GM18508 (cell line): ENCODE measurements at regions not wholly inside any gene's neighbourhood (a gene's known extent, or its start where the extent isn't known, plus 50 kb on each side); places are given as distances from the start of the nearest gene placed in this dataset.

ENCODE experiments used
- ATAC-seq: cut with Tn5 transposase; IDR thresholded peaks from one replicate; pipeline ENCODE4 v1.9.1; 2021; ENCODE audit warnings: moderate number of reproducible peaks; ENCODE audit not compliant: insufficient read depth, unreplicated experiment

DNA sequence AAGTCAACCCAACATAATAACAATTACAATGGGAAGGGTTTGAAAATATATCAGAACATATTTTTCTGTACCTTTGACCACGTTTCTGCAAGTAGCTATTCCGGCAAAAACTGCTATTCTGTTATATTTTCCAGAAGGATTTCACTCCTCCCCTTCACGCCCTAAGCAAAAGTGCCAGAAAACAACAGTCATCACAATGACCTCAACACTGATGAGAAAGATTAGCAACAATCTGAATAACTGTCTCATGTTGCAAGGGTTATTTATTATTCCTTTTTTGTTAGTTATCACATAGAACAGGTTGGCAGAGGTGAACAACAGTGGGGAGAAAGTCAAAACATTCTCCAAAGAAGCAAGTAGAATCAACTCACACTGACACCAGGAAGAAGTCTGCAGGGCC is 269.4 kb upstream of the ARRDC4 start:
- ATAC-seq = no peak

GRCh38 chr15:97691799-97692198 is 268.7 kb upstream of the ARRDC4 start:
- no peak for ATAC-seq

GRCh38 chr15:97692301-97693015 is 268.0 kb upstream of the ARRDC4 start:
- no peak for ATAC-seq

DNA sequence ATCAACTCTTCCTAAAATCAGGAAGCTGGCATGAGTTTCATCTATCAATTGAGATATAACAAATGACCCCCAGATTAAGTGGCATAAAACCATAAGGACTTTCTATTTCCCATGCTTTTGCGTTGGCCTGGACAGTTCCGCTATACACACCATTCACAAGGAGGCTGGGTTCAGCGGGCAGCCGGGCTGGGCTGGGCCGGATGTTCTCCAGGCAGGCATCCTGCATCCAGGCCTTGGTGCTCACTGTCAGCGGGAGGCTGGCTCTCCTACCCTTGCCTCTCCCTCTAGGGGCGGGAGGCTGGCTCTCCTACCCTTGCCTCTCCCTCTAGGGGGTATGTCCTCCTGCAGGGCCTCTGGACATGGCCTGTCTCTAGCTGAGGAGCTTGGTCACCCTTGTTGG is 266.0 kb upstream of the ARRDC4 start:
- ATAC-seq = no peak

DNA sequence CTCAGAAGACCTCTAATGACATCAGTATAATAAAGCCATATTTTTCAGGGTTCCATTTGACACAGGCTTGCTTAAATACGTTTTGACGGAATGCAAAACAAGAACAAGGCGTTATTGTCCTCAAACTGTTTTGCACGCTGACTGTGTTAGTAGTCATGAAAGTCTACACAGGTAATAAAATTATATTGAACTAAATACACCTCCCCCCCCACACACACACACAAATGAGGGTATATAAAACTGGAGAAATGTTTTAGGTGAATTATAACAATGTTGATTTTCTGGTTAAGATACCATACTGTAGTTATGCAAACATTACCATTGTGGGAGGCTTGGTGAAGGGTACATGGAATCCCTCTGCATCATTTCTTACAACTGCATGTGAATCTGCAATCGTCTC is 257.1 kb upstream of the ARRDC4 start:
- ATAC-seq = no peak

GRCh38 chr15:97706059-97706458 is 254.4 kb upstream of the ARRDC4 start:
- no peak for ATAC-seq

- ATAC-seq = no peak
Measured at GRCh38 chr15:97708252-97708651, 252.3 kb upstream of the ARRDC4 start.

- ATAC-seq = no peak
Measured at GRCh38 chr15:97712530-97712929, 248.0 kb upstream of the ARRDC4 start.

GRCh38 chr15:97717806-97718205 is 242.7 kb upstream of the ARRDC4 start:
- ATAC-seq = no peak

GRCh38 chr15:97718509-97718908 is 242.0 kb upstream of the ARRDC4 start:
- ATAC-seq = no peak

- ATAC-seq = no peak
Measured at GRCh38 chr15:97728791-97729190, 231.7 kb upstream of the ARRDC4 start.

GRCh38 chr15:97729270-97729669 is 231.2 kb upstream of the ARRDC4 start:
- no peak for ATAC-seq

DNA sequence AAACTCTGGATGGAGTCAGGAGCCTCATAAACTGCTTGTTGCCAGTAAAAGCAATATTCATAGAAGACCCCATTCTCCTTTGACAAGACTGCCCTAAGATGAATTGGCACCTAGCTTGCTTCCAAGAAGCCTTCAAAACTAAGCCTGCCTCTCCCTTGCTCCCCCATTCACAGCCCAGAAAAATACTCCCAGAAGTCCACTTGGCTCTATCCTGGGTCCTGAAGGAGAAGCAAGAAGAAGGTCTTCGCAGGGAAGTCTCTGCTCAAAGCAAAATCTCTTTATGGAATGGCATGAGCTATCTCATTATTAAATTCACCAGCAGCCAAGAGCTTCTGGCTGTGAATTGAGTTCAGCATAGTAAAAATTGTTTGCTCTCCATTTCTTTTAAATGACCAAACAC is 230.2 kb upstream of the ARRDC4 start:
- ATAC-seq = no peak

DNA sequence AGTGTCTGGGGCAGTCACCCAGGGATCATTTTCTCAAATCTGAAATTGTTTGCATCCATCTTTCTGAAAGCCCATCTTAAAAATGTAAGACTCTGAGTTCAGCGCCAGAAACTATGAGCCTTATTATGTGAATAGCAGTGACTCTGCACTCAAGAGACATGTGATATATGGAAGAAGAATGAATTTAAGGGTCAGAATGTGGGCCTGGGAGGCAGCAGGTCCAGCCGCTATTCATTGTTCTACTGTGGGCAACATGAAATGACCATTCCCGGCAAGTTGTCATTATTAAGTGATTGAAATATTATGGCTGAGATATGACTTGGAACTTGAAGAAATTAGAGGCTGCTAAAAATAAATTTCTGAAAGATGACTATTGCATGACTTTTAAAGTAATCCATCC is 228.6 kb upstream of the ARRDC4 start:
- ATAC-seq = no peak

GRCh38 chr15:97733373-97733772 is 227.1 kb upstream of the ARRDC4 start:
- ATAC-seq = no peak

DNA sequence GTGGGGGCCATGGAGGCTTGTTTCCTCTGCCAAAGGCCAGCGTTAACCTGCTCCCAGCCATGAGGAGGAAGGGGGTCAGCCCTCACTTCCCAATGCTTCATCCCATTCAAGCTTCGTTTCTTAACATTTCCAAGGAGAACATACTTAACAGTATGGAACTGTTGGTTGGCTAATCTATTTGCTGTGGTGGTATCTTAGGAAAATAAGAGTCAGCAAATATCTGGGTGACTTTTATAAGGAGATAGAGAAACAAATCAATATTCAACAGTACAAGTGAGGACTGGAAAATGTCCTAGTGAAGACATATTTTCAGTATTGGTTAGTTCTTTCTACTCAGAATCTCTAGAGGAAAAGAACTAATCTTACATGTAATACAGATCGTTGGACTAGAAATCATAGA is 223.8 kb upstream of the ARRDC4 start:
- ATAC-seq = no peak

DNA sequence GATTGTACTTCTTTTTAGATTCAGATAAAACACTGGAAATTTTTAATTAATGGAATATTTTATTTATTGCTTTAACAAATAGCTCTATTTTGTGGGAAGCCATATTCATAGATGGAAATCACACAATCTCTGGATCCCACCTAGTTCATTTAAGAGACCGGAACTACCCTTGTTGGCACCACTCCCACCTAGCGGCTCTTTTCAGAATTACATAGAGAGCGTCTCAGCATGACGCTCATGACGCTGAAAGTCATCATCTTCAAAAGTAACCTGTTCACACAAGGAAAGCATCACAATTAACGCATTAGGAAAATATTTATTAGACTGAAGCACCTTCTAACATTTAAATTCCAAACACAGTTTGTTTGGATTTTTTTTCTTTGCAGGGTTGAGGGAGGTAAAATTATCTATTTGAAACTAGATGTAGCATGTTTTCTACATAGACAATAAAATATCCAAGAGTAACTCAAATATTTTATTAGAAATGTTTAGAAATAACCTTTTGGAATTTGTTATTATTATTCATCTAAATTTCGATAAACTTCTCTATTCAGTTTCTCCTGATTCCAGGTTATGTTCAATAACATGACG is 214.9 kb upstream of the ARRDC4 start:
- ATAC-seq = peak; percentile 85

GRCh38 chr15:97747342-97747741 is 213.2 kb upstream of the ARRDC4 start:
- ATAC-seq = no peak

- ATAC-seq = no peak
Measured at GRCh38 chr15:97748576-97748975, 211.9 kb upstream of the ARRDC4 start.

GRCh38 chr15:97750060-97750459 is 210.4 kb upstream of the ARRDC4 start:
- no peak for ATAC-seq

GRCh38 chr15:97755726-97756125 is 204.8 kb upstream of the ARRDC4 start:
- no peak for ATAC-seq

DNA sequence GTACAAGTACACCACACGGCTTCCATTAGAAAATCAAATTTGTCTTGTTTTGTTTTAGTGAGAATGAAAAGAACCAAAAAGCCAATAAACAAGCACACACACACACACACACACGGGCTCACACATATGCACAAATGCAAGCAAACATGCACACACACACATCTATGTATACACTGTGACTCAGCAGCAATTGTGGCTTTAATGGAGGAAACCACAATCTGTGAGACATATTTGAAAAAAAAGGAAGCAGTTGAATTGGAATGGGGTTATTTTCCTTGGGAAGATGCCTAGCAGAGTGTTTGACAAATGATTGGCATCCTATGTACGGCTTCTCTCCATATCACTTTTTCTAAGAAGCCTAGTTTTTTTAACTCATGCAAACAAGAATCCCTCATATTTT is 201.1 kb upstream of the ARRDC4 start:
- ATAC-seq = no peak
